ENCODE measurements at regions not wholly inside any gene's neighbourhood (a gene's known extent, or its start where the extent isn't known, plus 50 kb on each side); places are given as distances from the start of the nearest gene placed in this dataset.

DNA sequence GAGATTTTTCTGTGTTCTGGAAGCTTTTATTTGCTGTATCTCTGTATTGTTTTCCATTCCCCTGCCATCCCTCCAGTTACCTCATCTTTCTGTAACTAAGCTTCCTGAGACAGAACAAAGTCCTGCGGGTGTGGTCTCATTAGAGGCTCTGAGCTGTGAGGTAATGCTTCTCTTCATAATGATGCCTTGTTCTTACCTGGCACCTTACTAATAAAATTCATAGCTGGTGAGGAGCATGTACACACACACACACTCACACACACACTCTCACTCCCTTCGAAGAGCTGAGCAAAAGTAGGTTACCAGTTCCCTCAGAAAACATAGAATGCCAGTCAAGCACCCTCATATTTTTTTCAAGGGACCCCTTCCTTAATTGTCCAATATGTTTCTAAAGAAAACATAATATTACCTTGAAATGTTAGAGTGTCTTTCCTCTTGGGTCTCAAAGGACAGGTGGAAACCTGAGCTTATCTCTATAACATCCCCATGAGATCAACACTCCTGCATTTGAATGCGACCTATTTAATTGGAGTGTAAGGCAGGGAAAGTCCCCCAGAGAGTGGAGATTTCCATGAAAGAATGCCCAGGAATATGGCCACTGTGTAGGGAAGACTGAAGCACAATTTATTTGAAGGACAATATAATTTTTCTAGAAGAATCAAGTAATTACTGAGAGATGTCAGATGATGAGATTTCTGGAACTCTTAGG is 161.6 kb upstream of the NCK2 start:
- Histone ChIP-seq H3K36me3 (ENCODE audit: control insufficient read depth, insufficient read depth, low read length) (no peaks in the 10 kb centered on the region), H3K9ac (ENCODE audit: low read depth, low read length) (no peak overlapping the region), H3K9me3 (ENCODE audit: control insufficient read depth, insufficient read depth, low read length) (no peaks in the 10 kb centered on the region), H3K27me3 (ENCODE audit: control insufficient read depth, insufficient read depth, low read length) (no peaks in the 10 kb centered on the region), H3K4me1 (ENCODE audit: control insufficient read depth, insufficient read depth, low read length) (no peaks in the 10 kb centered on the region), H3K4me3 (ENCODE audit: low read depth, low read length) (no peak overlapping the region)

DNA sequence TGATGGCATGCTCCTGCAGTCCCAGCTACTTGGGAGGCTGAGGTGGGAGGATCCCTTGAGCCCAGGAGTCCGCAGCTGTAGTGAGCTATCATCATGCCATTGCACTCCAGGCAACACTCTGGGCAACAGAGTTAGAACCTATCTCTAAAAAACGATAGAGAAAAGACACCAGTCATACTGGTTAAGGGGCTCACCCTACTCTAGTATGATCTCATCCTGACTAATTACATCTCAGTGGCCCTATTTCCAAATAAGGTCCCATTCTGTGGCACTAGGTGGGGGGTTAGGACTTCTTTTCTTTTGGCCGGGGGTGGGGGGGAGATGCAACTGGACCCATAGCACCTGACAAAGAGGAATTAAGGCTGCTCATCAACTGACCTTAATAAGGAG is 163.2 kb upstream of the NCK2 start:
- no peak overlapping the region for H3K9ac ChIP-seq (ENCODE audit: low read depth, low read length)
- H3K4me1 ChIP-seq (ENCODE audit: control insufficient read depth, insufficient read depth, low read length) = peaks cover 3% of the 10 kb centered on the region
- H3K9me3 ChIP-seq (ENCODE audit: control insufficient read depth, insufficient read depth, low read length) = no peaks in the 10 kb centered on the region
- H3K36me3 ChIP-seq (ENCODE audit: control insufficient read depth, insufficient read depth, low read length) = no peaks in the 10 kb centered on the region
- no peak overlapping the region for H3K4me3 ChIP-seq (ENCODE audit: low read depth, low read length)
- H3K27me3 ChIP-seq (ENCODE audit: control insufficient read depth, insufficient read depth, low read length) = no peaks in the 10 kb centered on the region

DNA sequence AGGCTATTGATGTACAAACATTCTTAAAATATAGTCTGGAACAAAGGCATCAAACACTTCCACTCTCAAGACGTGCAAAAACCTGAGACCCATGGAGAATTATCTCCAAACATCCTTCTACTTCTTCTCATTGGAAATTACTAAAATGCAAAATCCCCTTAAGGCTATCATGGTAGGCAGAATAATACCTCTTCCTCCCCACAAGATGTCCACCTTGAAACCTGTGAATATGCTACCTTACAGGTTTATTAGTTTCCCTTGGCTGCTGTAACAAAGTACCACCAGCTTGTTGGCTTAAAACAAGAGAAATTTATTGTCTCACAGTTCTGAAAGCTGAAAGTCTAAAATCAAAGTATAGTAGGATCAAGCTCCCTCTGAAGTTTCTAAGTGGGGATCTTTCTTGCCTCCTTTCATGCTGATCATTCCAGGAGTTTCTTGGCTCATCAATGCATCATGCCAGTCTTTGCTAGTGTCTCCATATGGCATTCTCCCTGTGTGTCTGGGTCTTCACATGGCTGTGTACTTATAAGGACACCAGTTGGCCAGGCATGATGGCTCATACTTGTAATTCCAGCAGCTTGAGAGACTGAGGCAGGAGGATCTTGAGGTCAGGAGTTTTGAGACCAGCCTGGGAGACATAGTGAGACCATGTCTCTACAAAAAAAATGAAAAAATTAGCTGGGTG is 163.7 kb upstream of the NCK2 start:
- no peak overlapping the region for H3K4me3 ChIP-seq (ENCODE audit: low read depth, low read length)
- H3K36me3 ChIP-seq (ENCODE audit: control insufficient read depth, insufficient read depth, low read length) = no peaks in the 10 kb centered on the region
- no peak overlapping the region for H3K9ac ChIP-seq (ENCODE audit: low read depth, low read length)
- no peaks in the 10 kb centered on the region for H3K27me3 ChIP-seq (ENCODE audit: control insufficient read depth, insufficient read depth, low read length)
- peaks cover 4% of the 10 kb centered on the region for H3K4me1 ChIP-seq (ENCODE audit: control insufficient read depth, insufficient read depth, low read length)
- no peaks in the 10 kb centered on the region for H3K9me3 ChIP-seq (ENCODE audit: control insufficient read depth, insufficient read depth, low read length)

DNA sequence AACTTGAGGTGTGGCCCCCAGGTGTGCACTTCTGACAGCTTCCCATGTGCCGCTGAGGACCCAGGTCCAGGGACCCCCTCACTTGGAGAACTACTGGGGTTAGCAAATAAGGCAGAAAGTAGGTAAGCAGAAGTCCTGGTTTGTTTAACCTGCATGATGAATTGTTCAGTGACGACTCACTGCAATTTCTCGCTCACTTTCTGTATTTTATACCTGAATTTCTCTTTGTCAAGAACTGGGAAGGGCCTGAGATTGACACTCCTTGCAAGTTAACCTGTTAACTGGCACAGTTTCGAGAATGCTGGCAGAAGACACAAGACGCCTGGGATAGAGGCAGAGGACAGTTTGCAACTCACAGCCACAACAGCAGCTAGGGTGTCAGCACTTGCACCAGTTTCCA is 164.5 kb upstream of the NCK2 start:
- H3K9ac ChIP-seq (ENCODE audit: low read depth, low read length) = no peak overlapping the region
- peaks cover 4% of the 10 kb centered on the region for H3K4me1 ChIP-seq (ENCODE audit: control insufficient read depth, insufficient read depth, low read length)
- H3K4me3 ChIP-seq (ENCODE audit: low read depth, low read length) = no peak overlapping the region
- H3K36me3 ChIP-seq (ENCODE audit: control insufficient read depth, insufficient read depth, low read length) = no peaks in the 10 kb centered on the region
- H3K9me3 ChIP-seq (ENCODE audit: control insufficient read depth, insufficient read depth, low read length) = no peaks in the 10 kb centered on the region
- no peaks in the 10 kb centered on the region for H3K27me3 ChIP-seq (ENCODE audit: control insufficient read depth, insufficient read depth, low read length)

DNA sequence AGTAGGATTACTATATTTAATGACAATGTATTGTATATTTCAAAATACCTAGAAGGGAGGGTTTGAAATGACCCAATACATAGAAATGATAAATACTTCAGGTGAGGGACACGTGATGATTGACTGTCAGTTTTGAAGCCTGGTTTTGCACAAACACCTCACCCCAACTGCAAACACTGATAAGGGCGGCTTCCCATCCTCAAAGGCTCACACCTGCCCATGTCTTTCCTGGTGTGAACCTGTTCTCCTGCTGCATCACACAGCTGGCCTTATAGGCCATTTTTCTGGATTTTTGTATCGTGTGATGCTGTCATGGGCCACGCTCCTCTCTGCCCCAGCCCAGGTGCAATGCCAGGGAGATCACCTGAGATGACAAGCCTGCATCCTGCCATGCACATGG is 166.5 kb upstream of the NCK2 start:
- Histone ChIP-seq H3K27me3 (ENCODE audit: control insufficient read depth, insufficient read depth, low read length) (no peaks in the 10 kb centered on the region), H3K9ac (ENCODE audit: low read depth, low read length) (no peak overlapping the region), H3K9me3 (ENCODE audit: control insufficient read depth, insufficient read depth, low read length) (no peaks in the 10 kb centered on the region), H3K36me3 (ENCODE audit: control insufficient read depth, insufficient read depth, low read length) (no peaks in the 10 kb centered on the region), H3K4me3 (ENCODE audit: low read depth, low read length) (no peak overlapping the region), H3K4me1 (ENCODE audit: control insufficient read depth, insufficient read depth, low read length) (peaks cover 4% of the 10 kb centered on the region)

DNA sequence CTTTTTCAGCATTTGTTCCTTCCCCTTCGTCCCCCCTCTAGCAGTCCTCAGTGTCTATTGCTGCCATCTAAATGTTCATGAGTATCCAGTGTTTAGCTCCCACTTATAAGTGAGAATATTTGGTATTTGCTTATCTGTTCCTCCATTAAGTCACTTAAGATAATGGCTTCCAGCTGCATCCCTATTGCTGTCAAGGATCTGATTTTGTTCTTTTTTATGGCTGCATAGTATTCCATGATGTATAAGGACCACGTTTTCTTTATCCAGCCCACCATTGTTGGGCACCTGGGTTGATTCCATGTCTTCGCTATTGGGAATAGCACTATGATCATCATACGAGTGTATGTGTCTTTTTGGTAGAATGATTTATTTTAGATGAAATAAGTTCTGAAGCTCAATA is 166.9 kb upstream of the NCK2 start:
- Histone ChIP-seq H3K4me1 (ENCODE audit: control insufficient read depth, insufficient read depth, low read length) (peaks cover 4% of the 10 kb centered on the region), H3K36me3 (ENCODE audit: control insufficient read depth, insufficient read depth, low read length) (no peaks in the 10 kb centered on the region), H3K9ac (ENCODE audit: low read depth, low read length) (no peak overlapping the region), H3K27me3 (ENCODE audit: control insufficient read depth, insufficient read depth, low read length) (no peaks in the 10 kb centered on the region), H3K4me3 (ENCODE audit: low read depth, low read length) (no peak overlapping the region), H3K9me3 (ENCODE audit: control insufficient read depth, insufficient read depth, low read length) (no peaks in the 10 kb centered on the region)

DNA sequence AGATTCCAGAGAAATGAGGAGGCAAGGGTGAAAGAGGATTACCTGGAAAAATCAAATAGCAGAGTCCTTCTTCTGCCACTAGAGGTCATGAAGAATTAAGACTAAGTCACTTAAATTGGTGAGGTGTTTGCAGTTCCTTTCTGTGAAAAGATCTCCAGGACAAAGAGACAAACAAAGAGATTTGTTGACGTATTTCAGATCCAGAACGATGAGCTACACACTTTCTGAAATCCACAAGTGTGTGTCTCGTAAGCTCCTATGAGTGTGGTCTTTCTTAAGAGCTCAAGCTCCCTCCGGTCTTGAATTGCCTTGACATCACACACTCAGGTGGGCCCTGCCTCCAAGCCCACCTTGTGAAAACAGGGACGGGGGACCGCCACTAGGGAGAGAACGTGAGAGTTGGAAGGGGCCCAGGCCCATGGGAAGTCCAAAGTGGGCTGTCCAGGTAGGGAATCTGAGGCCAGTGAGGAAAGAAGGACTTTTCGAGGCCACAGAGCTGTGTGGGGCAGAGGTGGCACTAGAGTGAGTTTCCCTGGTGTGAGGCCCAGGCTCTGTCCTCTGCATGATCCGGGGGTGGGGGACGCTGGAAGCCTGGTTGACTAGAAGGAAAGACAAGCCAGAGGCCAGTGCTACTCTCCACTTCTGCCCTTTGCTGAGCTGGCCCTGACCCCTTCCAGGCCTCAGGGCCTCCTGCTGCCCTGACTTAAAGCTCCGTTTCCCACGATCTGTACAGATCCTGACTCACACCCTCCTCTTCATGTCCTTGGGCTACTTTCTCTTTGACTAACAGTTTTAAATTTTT is 168.1 kb upstream of the NCK2 start:
- Histone ChIP-seq H3K9me3 (ENCODE audit: control insufficient read depth, insufficient read depth, low read length) (no peaks in the 10 kb centered on the region), H3K9ac (ENCODE audit: low read depth, low read length) (no peak overlapping the region), H3K4me1 (ENCODE audit: control insufficient read depth, insufficient read depth, low read length) (peaks cover 4% of the 10 kb centered on the region), H3K27me3 (ENCODE audit: control insufficient read depth, insufficient read depth, low read length) (no peaks in the 10 kb centered on the region), H3K36me3 (ENCODE audit: control insufficient read depth, insufficient read depth, low read length) (no peaks in the 10 kb centered on the region), H3K4me3 (ENCODE audit: low read depth, low read length) (no peak overlapping the region)

DNA sequence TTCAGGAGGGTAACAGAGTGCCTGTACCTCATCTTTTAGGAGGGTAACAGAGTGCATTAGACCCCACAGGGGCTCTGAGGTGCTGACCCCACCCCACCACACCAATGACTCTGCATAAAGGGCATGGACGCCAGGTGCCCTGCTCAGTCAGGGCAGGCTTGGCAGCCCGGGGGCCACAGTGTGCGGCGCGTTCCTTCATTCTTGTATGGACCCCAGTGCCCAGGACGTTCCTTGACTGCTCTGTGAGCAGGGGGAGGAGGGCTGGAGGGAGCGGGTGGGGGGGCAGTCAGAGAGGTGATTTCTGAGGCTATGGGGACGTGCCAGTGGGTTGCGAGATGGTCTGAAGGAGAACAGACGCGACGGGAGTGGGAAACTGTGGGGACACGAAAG is 168.7 kb upstream of the NCK2 start:
- no peak overlapping the region for H3K4me3 ChIP-seq (ENCODE audit: low read depth, low read length)
- H3K4me1 ChIP-seq (ENCODE audit: control insufficient read depth, insufficient read depth, low read length) = peaks cover 4% of the 10 kb centered on the region
- H3K36me3 ChIP-seq (ENCODE audit: control insufficient read depth, insufficient read depth, low read length) = no peaks in the 10 kb centered on the region
- H3K9me3 ChIP-seq (ENCODE audit: control insufficient read depth, insufficient read depth, low read length) = no peaks in the 10 kb centered on the region
- no peak overlapping the region for H3K9ac ChIP-seq (ENCODE audit: low read depth, low read length)
- H3K27me3 ChIP-seq (ENCODE audit: control insufficient read depth, insufficient read depth, low read length) = no peaks in the 10 kb centered on the region

DNA sequence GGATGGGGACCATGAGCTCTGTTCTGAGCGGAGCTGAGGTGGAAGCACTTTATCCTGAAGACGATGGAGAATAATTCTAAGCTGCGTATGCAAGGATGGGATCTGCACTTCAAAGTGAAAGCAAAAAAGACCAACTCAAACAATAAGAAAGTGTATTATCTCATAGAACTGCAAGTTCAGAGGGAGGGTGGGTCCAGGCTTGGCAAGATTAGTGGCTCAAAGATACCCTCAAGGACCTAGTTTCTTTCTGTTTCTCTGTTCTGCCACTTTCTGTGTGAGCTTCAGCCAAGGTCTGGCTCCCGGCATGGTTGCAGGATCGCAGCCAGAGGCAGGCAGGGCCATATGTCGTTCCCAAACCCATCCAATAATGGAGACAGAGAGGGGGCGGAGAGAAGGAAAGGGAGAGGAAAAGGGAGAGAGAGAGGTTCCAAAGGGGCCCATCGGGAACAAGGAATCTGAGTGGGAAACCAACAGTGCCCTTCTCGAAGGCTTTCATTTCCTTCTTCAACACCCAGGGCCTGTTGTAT is 169.2 kb upstream of the NCK2 start:
- Histone ChIP-seq H3K4me3 (ENCODE audit: low read depth, low read length) (no peak overlapping the region), H3K9me3 (ENCODE audit: control insufficient read depth, insufficient read depth, low read length) (no peaks in the 10 kb centered on the region), H3K36me3 (ENCODE audit: control insufficient read depth, insufficient read depth, low read length) (no peaks in the 10 kb centered on the region), H3K27me3 (ENCODE audit: control insufficient read depth, insufficient read depth, low read length) (no peaks in the 10 kb centered on the region), H3K4me1 (ENCODE audit: control insufficient read depth, insufficient read depth, low read length) (peaks cover 4% of the 10 kb centered on the region), H3K9ac (ENCODE audit: low read depth, low read length) (no peak overlapping the region)

DNA sequence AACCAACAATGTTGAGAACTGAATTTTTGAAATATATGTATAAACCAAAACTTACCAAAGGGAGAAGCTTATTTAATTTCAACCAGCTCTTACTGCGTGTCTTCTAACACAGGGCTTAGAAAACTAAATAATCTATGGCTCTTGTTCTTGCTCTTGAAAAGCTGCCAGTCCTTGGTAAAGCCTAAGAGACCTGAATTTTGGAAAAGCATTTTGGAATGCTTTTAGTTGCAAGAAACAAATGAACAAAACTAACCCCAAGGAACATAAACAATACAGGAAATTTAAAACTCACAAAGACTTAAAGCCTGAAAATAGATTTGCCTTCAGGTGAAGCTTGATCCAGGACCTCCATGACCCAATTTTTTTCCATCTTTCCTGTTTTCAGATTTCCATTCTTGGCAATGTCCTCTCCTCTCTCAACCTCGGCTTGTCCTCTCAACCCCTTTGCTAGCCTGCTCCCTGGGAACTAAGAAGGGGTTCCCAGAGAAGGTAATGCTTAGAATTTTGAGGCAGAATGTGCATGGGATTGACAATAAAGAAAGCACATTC is 169.8 kb upstream of the NCK2 start:
- Histone ChIP-seq H3K27me3 (ENCODE audit: control insufficient read depth, insufficient read depth, low read length) (no peaks in the 10 kb centered on the region), H3K36me3 (ENCODE audit: control insufficient read depth, insufficient read depth, low read length) (no peaks in the 10 kb centered on the region), H3K4me1 (ENCODE audit: control insufficient read depth, insufficient read depth, low read length) (peaks cover 4% of the 10 kb centered on the region), H3K4me3 (ENCODE audit: low read depth, low read length) (no peak overlapping the region), H3K9ac (ENCODE audit: low read depth, low read length) (no peak overlapping the region), H3K9me3 (ENCODE audit: control insufficient read depth, insufficient read depth, low read length) (no peaks in the 10 kb centered on the region)

DNA sequence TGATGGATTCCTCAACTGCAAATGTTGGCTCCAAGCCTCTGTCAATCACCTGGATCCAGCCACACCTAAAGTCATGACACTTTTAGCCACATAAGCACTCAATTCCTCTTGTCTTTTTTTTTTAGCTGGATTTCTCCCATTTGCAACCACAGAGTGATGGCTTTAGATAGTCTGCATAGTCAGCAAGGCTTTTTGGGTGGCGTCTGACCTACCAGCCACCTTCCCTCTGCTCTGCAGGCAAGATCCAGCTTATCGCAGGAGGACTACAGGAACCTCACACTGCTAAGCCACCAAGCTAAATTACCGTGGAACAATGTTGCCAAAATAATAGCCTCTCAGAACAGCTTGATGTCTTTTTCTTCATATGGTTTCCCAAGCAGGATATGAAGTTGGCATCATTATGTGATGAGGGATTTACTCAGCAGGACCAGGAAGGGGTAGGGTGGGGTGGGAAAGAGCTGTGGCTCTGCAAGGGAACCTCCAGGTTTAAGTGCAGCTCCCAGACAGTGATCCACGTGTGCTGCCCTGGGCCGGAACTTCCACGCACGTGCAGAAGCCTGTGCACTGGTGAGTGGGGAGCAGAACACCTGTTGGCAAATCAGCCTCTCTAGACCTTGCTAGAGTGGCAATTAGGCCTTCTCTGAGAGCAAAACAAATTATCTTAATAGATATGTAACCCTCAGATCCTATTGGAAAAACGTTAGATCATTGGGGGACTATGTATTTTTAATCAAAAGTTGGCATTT is 170.6 kb upstream of the NCK2 start:
- Histone ChIP-seq H3K36me3 (ENCODE audit: control insufficient read depth, insufficient read depth, low read length) (no peaks in the 10 kb centered on the region), H3K4me3 (ENCODE audit: low read depth, low read length) (no peak overlapping the region), H3K9me3 (ENCODE audit: control insufficient read depth, insufficient read depth, low read length) (no peaks in the 10 kb centered on the region), H3K9ac (ENCODE audit: low read depth, low read length) (no peak overlapping the region), H3K27me3 (ENCODE audit: control insufficient read depth, insufficient read depth, low read length) (no peaks in the 10 kb centered on the region), H3K4me1 (ENCODE audit: control insufficient read depth, insufficient read depth, low read length) (peaks cover 4% of the 10 kb centered on the region)

Data from iPS-15b (cell line).